ENCODE measurements at regions not wholly inside any gene's neighbourhood (a gene's known extent, or its start where the extent isn't known, plus 50 kb on each side); places are given as distances from the start of the nearest gene placed in this dataset.

DNA sequence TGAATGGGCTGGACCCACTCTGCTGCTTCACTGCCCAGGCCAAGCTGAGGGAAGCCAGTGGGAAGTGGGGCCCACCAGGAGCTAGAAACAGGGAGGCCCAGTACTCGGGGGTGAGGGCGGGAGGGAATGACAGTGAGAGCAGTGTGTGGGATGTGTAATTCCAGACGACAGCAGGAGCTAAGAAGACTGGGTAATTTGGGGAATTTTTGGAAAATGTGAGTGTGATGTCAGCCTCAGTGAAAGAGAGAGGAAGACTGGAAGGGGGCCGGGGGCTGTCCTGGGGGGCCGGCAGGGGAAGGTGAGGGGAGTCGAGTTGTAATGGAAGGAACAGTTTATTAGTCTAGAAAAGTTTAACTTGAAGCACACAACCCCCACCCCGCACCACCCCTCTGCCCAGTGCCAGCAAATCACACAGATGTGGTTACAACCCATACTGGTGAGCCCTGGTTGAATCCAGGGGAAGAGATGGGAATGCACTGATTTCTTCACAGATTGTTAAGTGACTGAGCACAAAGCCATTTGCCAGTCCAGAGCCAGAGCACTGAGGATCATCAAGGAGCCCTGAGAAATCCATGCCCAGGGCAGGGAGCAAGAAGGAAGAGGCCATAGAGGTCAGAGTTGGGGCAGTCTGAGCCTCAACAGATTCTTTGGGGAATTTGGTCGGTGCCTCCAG, 76.7 kb upstream of the PKDCC start:
- TF ChIP-seq, protein P1, sequence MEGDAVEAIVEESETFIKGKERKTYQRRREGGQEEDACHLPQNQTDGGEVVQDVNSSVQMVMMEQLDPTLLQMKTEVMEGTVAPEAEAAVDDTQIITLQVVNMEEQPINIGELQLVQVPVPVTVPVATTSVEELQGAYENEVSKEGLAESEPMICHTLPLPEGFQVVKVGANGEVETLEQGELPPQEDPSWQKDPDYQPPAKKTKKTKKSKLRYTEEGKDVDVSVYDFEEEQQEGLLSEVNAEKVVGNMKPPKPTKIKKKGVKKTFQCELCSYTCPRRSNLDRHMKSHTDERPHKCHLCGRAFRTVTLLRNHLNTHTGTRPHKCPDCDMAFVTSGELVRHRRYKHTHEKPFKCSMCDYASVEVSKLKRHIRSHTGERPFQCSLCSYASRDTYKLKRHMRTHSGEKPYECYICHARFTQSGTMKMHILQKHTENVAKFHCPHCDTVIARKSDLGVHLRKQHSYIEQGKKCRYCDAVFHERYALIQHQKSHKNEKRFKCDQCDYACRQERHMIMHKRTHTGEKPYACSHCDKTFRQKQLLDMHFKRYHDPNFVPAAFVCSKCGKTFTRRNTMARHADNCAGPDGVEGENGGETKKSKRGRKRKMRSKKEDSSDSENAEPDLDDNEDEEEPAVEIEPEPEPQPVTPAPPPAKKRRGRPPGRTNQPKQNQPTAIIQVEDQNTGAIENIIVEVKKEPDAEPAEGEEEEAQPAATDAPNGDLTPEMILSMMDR (IDR thresholded peaks at IDR 0.05), result no peak
- Mint-ChIP-seq H3K4me3 (no peak overlapping the region), H3K4me1 (ENCODE audit: low read depth) (peaks cover 12% of the 10 kb centered on the region), H3K27me3 (ENCODE audit: insufficient read depth) (peaks cover 33% of the 10 kb centered on the region), H3K27ac (no peak overlapping the region), H3K36me3 (ENCODE audit: low read depth) (no peaks in the 10 kb centered on the region), H3K9me3 (no peaks in the 10 kb centered on the region)
- no peak for DNase-seq

DNA sequence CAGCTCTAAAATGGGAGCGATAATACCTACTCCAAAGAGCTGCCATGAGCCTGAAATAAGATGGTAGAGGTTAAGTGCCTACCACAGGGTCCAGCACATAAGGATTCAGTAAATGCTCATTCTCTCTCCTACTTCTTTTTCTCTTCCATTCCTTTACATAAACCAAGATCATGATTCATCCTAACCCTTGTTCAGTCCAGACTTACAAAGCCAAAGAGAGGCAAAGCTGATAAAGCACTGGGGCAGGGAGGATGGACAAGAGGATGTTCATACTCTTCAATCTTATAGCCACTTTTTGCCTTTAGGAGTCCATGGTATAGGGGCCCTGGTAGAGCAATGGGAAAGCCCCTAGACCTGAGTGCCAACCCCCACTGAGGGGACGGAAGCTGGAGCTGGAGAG, 75.6 kb upstream of the PKDCC start:
- no peak for DNase-seq
- Mint-ChIP-seq H3K4me1 (ENCODE audit: low read depth) (peaks cover 2% of the 10 kb centered on the region), H3K4me3 (no peak overlapping the region), H3K27ac (no peak overlapping the region), H3K36me3 (ENCODE audit: low read depth) (no peaks in the 10 kb centered on the region), H3K27me3 (ENCODE audit: insufficient read depth) (peaks cover 33% of the 10 kb centered on the region), H3K9me3 (no peaks in the 10 kb centered on the region)
- TF ChIP-seq, protein P1 (IDR thresholded peaks at IDR 0.05), result no peak

DNA sequence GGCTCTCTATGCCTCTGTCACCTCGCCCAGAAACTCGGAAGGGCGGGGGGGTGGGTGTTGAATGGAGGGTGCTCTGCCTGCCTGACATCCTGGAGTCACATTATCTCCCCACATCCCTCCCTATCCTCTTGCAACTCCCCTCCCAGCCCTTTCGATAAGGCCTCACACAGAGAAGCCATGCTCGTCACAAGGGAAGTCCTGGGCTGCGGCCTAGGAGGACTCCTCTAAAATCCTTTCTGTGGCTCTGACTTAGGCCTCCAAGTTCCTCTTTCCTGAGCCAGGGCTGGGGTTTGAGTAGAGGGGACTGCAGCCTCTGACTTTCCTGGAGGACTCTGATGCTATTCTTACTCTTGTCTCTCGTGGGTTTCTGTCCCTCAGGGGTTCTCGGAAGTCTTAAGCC, 75.0 kb upstream of the PKDCC start:
- TF ChIP-seq, protein P1 (IDR thresholded peaks at IDR 0.05), result no peak
- H3K27ac Mint-ChIP-seq, result no peak overlapping the region
- no peaks in the 10 kb centered on the region for H3K9me3 Mint-ChIP-seq
- no peaks in the 10 kb centered on the region for H3K4me1 Mint-ChIP-seq (ENCODE audit: low read depth)
- H3K36me3 Mint-ChIP-seq (ENCODE audit: low read depth), result no peaks in the 10 kb centered on the region
- no peak for DNase-seq
- no peak overlapping the region for H3K4me3 Mint-ChIP-seq
- peaks cover 32% of the 10 kb centered on the region for H3K27me3 Mint-ChIP-seq (ENCODE audit: insufficient read depth)

DNA sequence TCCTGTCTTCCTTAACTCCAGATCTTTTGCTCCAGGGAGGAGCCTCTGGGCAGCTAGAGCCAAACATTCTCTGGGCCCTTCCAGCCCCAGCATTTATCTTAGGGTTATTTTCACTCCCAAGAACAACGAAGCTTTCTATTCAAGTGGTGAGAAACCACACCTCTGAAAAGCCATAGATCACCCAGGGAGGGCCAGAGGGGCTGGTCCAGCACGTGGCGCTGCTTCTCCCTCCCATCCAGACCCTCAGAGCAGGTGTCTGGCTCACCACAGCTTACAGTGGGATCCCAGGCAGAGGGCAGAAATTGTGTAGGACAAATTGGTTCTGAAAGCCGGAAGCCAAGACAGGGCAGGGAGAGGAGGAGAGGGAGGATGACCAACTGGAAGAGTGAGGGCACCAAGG, 74.0 kb upstream of the PKDCC start:
- Mint-ChIP-seq H3K27me3 (ENCODE audit: insufficient read depth) (peaks cover 26% of the 10 kb centered on the region), H3K4me1 (ENCODE audit: low read depth) (no peaks in the 10 kb centered on the region), H3K27ac (no peak overlapping the region), H3K4me3 (no peak overlapping the region), H3K36me3 (ENCODE audit: low read depth) (no peaks in the 10 kb centered on the region), H3K9me3 (no peaks in the 10 kb centered on the region)
- DNase-seq, result no peak
- TF ChIP-seq, protein P1 (IDR thresholded peaks at IDR 0.05), result no peak

DNA sequence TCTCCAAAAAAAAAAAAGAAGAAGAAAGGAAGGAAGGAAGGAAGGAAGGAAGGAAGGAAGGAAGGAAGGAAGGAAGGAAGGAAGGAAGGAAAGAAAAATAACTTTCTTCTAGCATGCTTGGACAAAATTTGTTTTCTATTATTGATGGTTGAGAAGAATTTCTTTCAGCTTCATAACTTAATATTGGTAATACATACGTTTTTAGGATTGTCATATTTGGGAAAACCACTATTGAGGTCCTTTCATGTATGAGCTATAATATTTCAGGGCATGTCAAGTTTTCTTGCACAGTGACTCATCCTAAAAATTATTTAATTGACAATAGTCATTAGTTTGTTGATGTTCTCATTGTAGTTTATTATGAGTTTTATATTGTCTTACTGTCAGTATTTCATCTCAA, 66.4 kb upstream of the PKDCC start:
- H3K4me3 Mint-ChIP-seq, result no peak overlapping the region
- TF ChIP-seq, protein P1 (IDR thresholded peaks at IDR 0.05), result no peak
- DNase-seq, result no peak
- H3K9me3 Mint-ChIP-seq, result no peaks in the 10 kb centered on the region
- no peaks in the 10 kb centered on the region for H3K4me1 Mint-ChIP-seq (ENCODE audit: low read depth)
- H3K36me3 Mint-ChIP-seq (ENCODE audit: low read depth), result no peaks in the 10 kb centered on the region
- H3K27me3 Mint-ChIP-seq (ENCODE audit: insufficient read depth), result peaks cover 14% of the 10 kb centered on the region
- H3K27ac Mint-ChIP-seq, result no peak overlapping the region

Measured in HFFc6 (cell line).